ENCODE measurements at regions not wholly inside any gene's neighbourhood (a gene's known extent, or its start where the extent isn't known, plus 50 kb on each side); places are given as distances from the start of the nearest gene placed in this dataset.
"Not testable (repeated sequence)": the region's sequence is repeated elsewhere in the genome, so short reads cannot be mapped to it uniquely, and the experiment has no call there.

- Histone ChIP-seq H3K27me3 (ENCODE audit: control insufficient read depth, insufficient read depth, low read length) (no peaks in the 10 kb centered on the region), H3K36me3 (ENCODE audit: control insufficient read depth, insufficient read depth, low read length) (no peaks in the 10 kb centered on the region), H3K27ac (ENCODE audit: low read length) (no peak overlapping the region), H3K9me3 (ENCODE audit: control insufficient read depth, insufficient read depth, low read length) (no peaks in the 10 kb centered on the region), H3K4me1 (ENCODE audit: control insufficient read depth, insufficient read depth, low read length) (peaks cover 3% of the 10 kb centered on the region; the same call in 1 of the 2 replicates), H3K4me3 (ENCODE audit: low read length) (no peak overlapping the region)
- WGBS (ENCODE audit: insufficient coverage, insufficient read length): no CpG with 5 or more reads among the region's 3 CpGs
- no peak for DNase-seq (ENCODE audit: low read depth, low spot score)
Measured at GRCh38 chr5:125232779-125233230, 486.4 kb upstream of the ZNF608 start.

- peaks cover 3% of the 10 kb centered on the region; the same call in 1 of the 2 replicates for H3K4me1 ChIP-seq (ENCODE audit: control insufficient read depth, insufficient read depth, low read length)
- H3K27ac ChIP-seq (ENCODE audit: low read length): no peak overlapping the region
- H3K9me3 ChIP-seq (ENCODE audit: control insufficient read depth, insufficient read depth, low read length): no peaks in the 10 kb centered on the region
- no peaks in the 10 kb centered on the region for H3K27me3 ChIP-seq (ENCODE audit: control insufficient read depth, insufficient read depth, low read length)
- H3K36me3 ChIP-seq (ENCODE audit: control insufficient read depth, insufficient read depth, low read length): no peaks in the 10 kb centered on the region
- DNase-seq (ENCODE audit: low read depth, low spot score): no peak
- no CpG with 5 or more reads among the region's 2 CpGs for WGBS (ENCODE audit: insufficient coverage, insufficient read length)
- H3K4me3 ChIP-seq (ENCODE audit: low read length): no peak overlapping the region
Measured at GRCh38 chr5:125233944-125234343, 487.5 kb upstream of the ZNF608 start.

- H3K9me3 ChIP-seq (ENCODE audit: control insufficient read depth, insufficient read depth, low read length): no peaks in the 10 kb centered on the region
- H3K4me3 ChIP-seq (ENCODE audit: low read length): no peak overlapping the region
- H3K4me1 ChIP-seq (ENCODE audit: control insufficient read depth, insufficient read depth, low read length): peaks cover 3% of the 10 kb centered on the region; the same call in 1 of the 2 replicates
- no peaks in the 10 kb centered on the region for H3K27me3 ChIP-seq (ENCODE audit: control insufficient read depth, insufficient read depth, low read length)
- H3K27ac ChIP-seq (ENCODE audit: low read length): no peak overlapping the region
- no CpG with 5 or more reads among the region's 2 CpGs for WGBS (ENCODE audit: insufficient coverage, insufficient read length)
- no peaks in the 10 kb centered on the region for H3K36me3 ChIP-seq (ENCODE audit: control insufficient read depth, insufficient read depth, low read length)
- no peak for DNase-seq (ENCODE audit: low read depth, low spot score)
Measured at GRCh38 chr5:125236007-125236406, 489.6 kb upstream of the ZNF608 start.

GRCh38 chr5:125236981-125237380 lies 490.5 kb upstream of the ZNF608 start:
- H3K4me3 ChIP-seq (ENCODE audit: low read length): no peak overlapping the region
- H3K4me1 ChIP-seq (ENCODE audit: control insufficient read depth, insufficient read depth, low read length): peaks cover 3% of the 10 kb centered on the region; the same call in 1 of the 2 replicates
- H3K9me3 ChIP-seq (ENCODE audit: control insufficient read depth, insufficient read depth, low read length): no peaks in the 10 kb centered on the region
- H3K27ac ChIP-seq (ENCODE audit: low read length): no peak overlapping the region
- H3K27me3 ChIP-seq (ENCODE audit: control insufficient read depth, insufficient read depth, low read length): no peaks in the 10 kb centered on the region
- WGBS (ENCODE audit: insufficient coverage, insufficient read length): no CpG with 5 or more reads among the region's 1 CpG
- no peak for DNase-seq (ENCODE audit: low read depth, low spot score)
- no peaks in the 10 kb centered on the region for H3K36me3 ChIP-seq (ENCODE audit: control insufficient read depth, insufficient read depth, low read length)

GRCh38 chr5:125244531-125244930 lies 498.1 kb upstream of the ZNF608 start:
- H3K9me3 ChIP-seq (ENCODE audit: control insufficient read depth, insufficient read depth, low read length): no peaks in the 10 kb centered on the region
- no peaks in the 10 kb centered on the region for H3K27me3 ChIP-seq (ENCODE audit: control insufficient read depth, insufficient read depth, low read length)
- no peaks in the 10 kb centered on the region for H3K4me1 ChIP-seq (ENCODE audit: control insufficient read depth, insufficient read depth, low read length)
- no peak for DNase-seq (ENCODE audit: low read depth, low spot score)
- H3K27ac ChIP-seq (ENCODE audit: low read length): no peak overlapping the region
- no CpG with 5 or more reads among the region's 2 CpGs for WGBS (ENCODE audit: insufficient coverage, insufficient read length)
- no peaks in the 10 kb centered on the region for H3K36me3 ChIP-seq (ENCODE audit: control insufficient read depth, insufficient read depth, low read length)
- no peak overlapping the region for H3K4me3 ChIP-seq (ENCODE audit: low read length)

- WGBS (ENCODE audit: insufficient coverage, insufficient read length): no CpG with 5 or more reads among the region's 4 CpGs
- no peak for DNase-seq (ENCODE audit: low read depth, low spot score)
- Histone ChIP-seq H3K4me1 (ENCODE audit: control insufficient read depth, insufficient read depth, low read length) (no peaks in the 10 kb centered on the region), H3K27ac (ENCODE audit: low read length) (no peak overlapping the region), H3K4me3 (ENCODE audit: low read length) (no peak overlapping the region), H3K27me3 (ENCODE audit: control insufficient read depth, insufficient read depth, low read length) (no peaks in the 10 kb centered on the region), H3K9me3 (ENCODE audit: control insufficient read depth, insufficient read depth, low read length) (no peaks in the 10 kb centered on the region), H3K36me3 (ENCODE audit: control insufficient read depth, insufficient read depth, low read length) (no peaks in the 10 kb centered on the region)
Measured at GRCh38 chr5:125245216-125245615, 498.8 kb upstream of the ZNF608 start.

GRCh38 chr5:125249400-125249799 lies 503.0 kb upstream of the ZNF608 start:
- no CpG with 5 or more reads among the region's 2 CpGs for WGBS (ENCODE audit: insufficient coverage, insufficient read length)
- no peaks in the 10 kb centered on the region for H3K27me3 ChIP-seq (ENCODE audit: control insufficient read depth, insufficient read depth, low read length)
- H3K9me3 ChIP-seq (ENCODE audit: control insufficient read depth, insufficient read depth, low read length): peaks cover 3% of the 10 kb centered on the region
- no peak overlapping the region for H3K27ac ChIP-seq (ENCODE audit: low read length)
- no peak overlapping the region for H3K4me3 ChIP-seq (ENCODE audit: low read length)
- DNase-seq (ENCODE audit: low read depth, low spot score): no peak
- H3K4me1 ChIP-seq (ENCODE audit: control insufficient read depth, insufficient read depth, low read length): no peaks in the 10 kb centered on the region
- no peaks in the 10 kb centered on the region for H3K36me3 ChIP-seq (ENCODE audit: control insufficient read depth, insufficient read depth, low read length)

GRCh38 chr5:125251703-125252102 lies 505.3 kb upstream of the ZNF608 start:
- Histone ChIP-seq H3K4me1 (ENCODE audit: control insufficient read depth, insufficient read depth, low read length) (no peaks in the 10 kb centered on the region), H3K27me3 (ENCODE audit: control insufficient read depth, insufficient read depth, low read length) (no peaks in the 10 kb centered on the region), H3K9me3 (ENCODE audit: control insufficient read depth, insufficient read depth, low read length) (peaks cover 5% of the 10 kb centered on the region), H3K4me3 (ENCODE audit: low read length) (no peak overlapping the region), H3K36me3 (ENCODE audit: control insufficient read depth, insufficient read depth, low read length) (no peaks in the 10 kb centered on the region), H3K27ac (ENCODE audit: low read length) (no peak overlapping the region)
- DNase-seq (ENCODE audit: low read depth, low spot score): no peak

GRCh38 chr5:125253634-125254033 lies 507.2 kb upstream of the ZNF608 start:
- H3K27ac ChIP-seq (ENCODE audit: low read length); DNase-seq (ENCODE audit: low read depth, low spot score); H3K4me1 ChIP-seq (ENCODE audit: control insufficient read depth, insufficient read depth, low read length); H3K9me3 ChIP-seq (ENCODE audit: control insufficient read depth, insufficient read depth, low read length); H3K4me3 ChIP-seq (ENCODE audit: low read length); H3K36me3 ChIP-seq (ENCODE audit: control insufficient read depth, insufficient read depth, low read length); H3K27me3 ChIP-seq (ENCODE audit: control insufficient read depth, insufficient read depth, low read length): not testable (repeated sequence)
- WGBS (ENCODE audit: insufficient coverage, insufficient read length): no CpG with 5 or more reads among the region's 7 CpGs

- H3K4me3 ChIP-seq (ENCODE audit: low read length): no peak overlapping the region
- H3K9me3 ChIP-seq (ENCODE audit: control insufficient read depth, insufficient read depth, low read length): peaks cover 5% of the 10 kb centered on the region
- no peaks in the 10 kb centered on the region for H3K36me3 ChIP-seq (ENCODE audit: control insufficient read depth, insufficient read depth, low read length)
- H3K27me3 ChIP-seq (ENCODE audit: control insufficient read depth, insufficient read depth, low read length): no peaks in the 10 kb centered on the region
- no CpG with 5 or more reads among the region's 3 CpGs for WGBS (ENCODE audit: insufficient coverage, insufficient read length)
- DNase-seq (ENCODE audit: low read depth, low spot score): no peak
- H3K4me1 ChIP-seq (ENCODE audit: control insufficient read depth, insufficient read depth, low read length): no peaks in the 10 kb centered on the region
- H3K27ac ChIP-seq (ENCODE audit: low read length): no peak overlapping the region
Measured at GRCh38 chr5:125254267-125254666, 507.8 kb upstream of the ZNF608 start.

- no peaks in the 10 kb centered on the region for H3K36me3 ChIP-seq (ENCODE audit: control insufficient read depth, insufficient read depth, low read length)
- H3K27ac ChIP-seq (ENCODE audit: low read length): no peak overlapping the region
- WGBS (ENCODE audit: insufficient coverage, insufficient read length): no CpG with 5 or more reads among the region's 3 CpGs
- no peaks in the 10 kb centered on the region for H3K4me1 ChIP-seq (ENCODE audit: control insufficient read depth, insufficient read depth, low read length)
- no peaks in the 10 kb centered on the region for H3K27me3 ChIP-seq (ENCODE audit: control insufficient read depth, insufficient read depth, low read length)
- no peak overlapping the region for H3K4me3 ChIP-seq (ENCODE audit: low read length)
- no peak for DNase-seq (ENCODE audit: low read depth, low spot score)
- peaks cover 5% of the 10 kb centered on the region for H3K9me3 ChIP-seq (ENCODE audit: control insufficient read depth, insufficient read depth, low read length)
Measured at GRCh38 chr5:125256296-125256695, 509.9 kb upstream of the ZNF608 start.
